GM23338 (cell line): ENCODE measurements at regions not wholly inside any gene's neighbourhood (a gene's known extent, or its start where the extent isn't known, plus 50 kb on each side); places are given as distances from the start of the nearest gene placed in this dataset.
A peak's percentile ranks its signal among the peaks of the same experiment; 100 is the strongest.

ENCODE experiments used
- ATAC-seq: fragments of 200-7000 bp; cut with Tn5 transposase; 3 replicates; pipeline ENCODE4 v1.9.1; 2020
- DNase-seq: peaks from one replicate; pipeline ENCODE4 v3.0.0-alpha.2; 2015; ENCODE audit warnings: low spot score
- H2AFZ ChIP-seq: fragments of 200-600 bp; sonication (generic); 2 replicates; pipeline ENCODE4 v1.8.0; 2016; ENCODE audit warnings: antibody characterized with exemption, mild to moderate bottlenecking, moderate library complexity
- H3F3A ChIP-seq: fragments of 200-600 bp; sonication (generic); replicated peaks from 2 replicates; pipeline ENCODE4 v1.8.0; 2017; ENCODE audit warnings: antibody characterized with exemption, mixed run types, low read depth
- H3K27ac ChIP-seq: fragments of 200-600 bp; sonication (generic); 2 replicates; pipeline ENCODE4 v1.6.1; 2016; ENCODE audit warnings: low read depth
- H3K27me3 ChIP-seq: fragments of 200-600 bp; sonication (generic); 2 replicates; pipeline ENCODE4 v1.8.0; 2016; ENCODE audit warnings: mild to moderate bottlenecking, mixed run types, moderate library complexity; ENCODE audit not compliant: insufficient read depth
- H3K36me3 ChIP-seq: fragments of 200-600 bp; sonication (generic); 2 replicates; pipeline ENCODE4 v1.8.0; 2016; ENCODE audit warnings: mild to moderate bottlenecking; ENCODE audit not compliant: insufficient read depth
- H3K4me1 ChIP-seq: fragments of 200-600 bp; sonication (generic); 2 replicates; pipeline ENCODE4 v1.8.0; 2016; ENCODE audit warnings: mild to moderate bottlenecking, moderate library complexity; ENCODE audit not compliant: insufficient read depth
- H3K4me2 ChIP-seq: fragments of 200-600 bp; sonication (generic); 2 replicates; pipeline ENCODE4 v1.7.1; 2017; ENCODE audit warnings: mixed run types
- H3K4me3 ChIP-seq: fragments of 200-600 bp; sonication (generic); 2 replicates; pipeline ENCODE4 v1.6.1; 2016; ENCODE audit warnings: mixed run types
- H3K79me2 ChIP-seq: fragments of 200-600 bp; sonication (generic); replicated peaks from 2 replicates; pipeline ENCODE4 v1.8.0; 2017; ENCODE audit warnings: mild to moderate bottlenecking; ENCODE audit not compliant: insufficient read depth
- H3K9me2 ChIP-seq: fragments of 200-600 bp; sonication (generic); 2 replicates; pipeline ENCODE4 v1.8.0; 2017; ENCODE audit not compliant: insufficient read depth
- H4K20me1 ChIP-seq: fragments of 200-600 bp; sonication (generic); replicated peaks from 2 replicates; pipeline ENCODE4 v1.8.0; 2017; ENCODE audit warnings: mild to moderate bottlenecking; ENCODE audit not compliant: insufficient read depth
- H3K27ac Mint-ChIP-seq: 2 replicates; pipeline ENCODE4 v1.8.0; 2020; ENCODE audit warnings: inconsistent platforms, mild to moderate bottlenecking, moderate library complexity, mixed read lengths
- H3K27me3 Mint-ChIP-seq: 3 replicates; pipeline ENCODE4 v1.8.0; 2022; ENCODE audit warnings: low read depth, mild to moderate bottlenecking, moderate library complexity, mixed read lengths, inconsistent platforms; ENCODE audit not compliant: insufficient read depth, poor library complexity
- H3K36me3 Mint-ChIP-seq: 3 replicates; pipeline ENCODE4 v1.8.0; 2021; ENCODE audit warnings: low read depth, mild to moderate bottlenecking, inconsistent platforms, moderate library complexity, mixed read lengths
- H3K4me1 Mint-ChIP-seq: 3 replicates; pipeline ENCODE4 v1.8.0; 2020; ENCODE audit warnings: mild to moderate bottlenecking, inconsistent platforms, mixed read lengths
- H3K4me3 Mint-ChIP-seq: 3 replicates; pipeline ENCODE4 v1.8.0; 2021; ENCODE audit warnings: moderate library complexity, mild to moderate bottlenecking, inconsistent platforms, mixed read lengths
- H3K9me3 Mint-ChIP-seq: 3 replicates; pipeline ENCODE4 v1.8.0; 2020; ENCODE audit warnings: moderate library complexity, mild to moderate bottlenecking, inconsistent platforms, mixed read lengths
- CREB1 ChIP-seq: fragments of 250-450 bp; sonication (Bioruptor Pico); IDR thresholded peaks from 2 replicates; pipeline ENCODE4 v1.5.0; 2020; ENCODE audit warnings: low read depth, mild to moderate bottlenecking, moderate library complexity
- CTCF ChIP-seq, 2 experiments: fragments of 200-600 bp in 1 of 2; sonication (generic) in 1 of 2; conservative IDR thresholded peaks; 2 replicates each; pipeline versions ENCODE4 v1.5.1 to v1.6.1; 2016 to 2017; ENCODE audit warnings: antibody characterized with exemption in 2 of 2, low read depth in 2 of 2, mild to moderate bottlenecking in 2 of 2, moderate library complexity in 1 of 2
- ETS1 ChIP-seq: IDR thresholded peaks from 2 replicates; pipeline ENCODE4 v1.6.1; 2016; ENCODE audit warnings: antibody characterized with exemption
- EZH2 ChIP-seq: fragments of 200-600 bp; sonication (generic); IDR thresholded peaks from one replicate; pipeline ENCODE4 v1.8.0; 2017; ENCODE audit warnings: antibody characterized with exemption, mild to moderate bottlenecking, low read depth; ENCODE audit not compliant: unreplicated experiment
- EZH2phosphoT487 ChIP-seq: fragments of 200-600 bp; sonication (generic); IDR thresholded peaks from one replicate; pipeline ENCODE4 v1.8.1; 2018; ENCODE audit warnings: antibody characterized with exemption; ENCODE audit not compliant: unreplicated experiment
- JUNB ChIP-seq: IDR thresholded peaks from one replicate; pipeline ENCODE4 v1.6.1; 2016; ENCODE audit warnings: antibody characterized with exemption; ENCODE audit not compliant: unreplicated experiment
- NANOG ChIP-seq: IDR thresholded peaks from 2 replicates; pipeline ENCODE4 v1.6.1; 2016; ENCODE audit warnings: antibody characterized with exemption, borderline replicate concordance
- POLR2AphosphoS5 ChIP-seq: IDR thresholded peaks from 2 replicates; pipeline ENCODE4 v1.6.1; 2016; ENCODE audit warnings: antibody characterized with exemption, low read depth
- REST ChIP-seq: IDR thresholded peaks from one replicate; pipeline ENCODE4 v1.6.1; 2018; ENCODE audit warnings: antibody characterized with exemption; ENCODE audit not compliant: unreplicated experiment
- STAT1 ChIP-seq: IDR thresholded peaks from one replicate; pipeline ENCODE4 v1.6.1; 2016; ENCODE audit warnings: antibody characterized with exemption; ENCODE audit not compliant: unreplicated experiment
- ZNF114 ChIP-seq: fragments of 250-450 bp; sonication (Bioruptor Pico); IDR thresholded peaks from 2 replicates; pipeline ENCODE4 v1.5.0; 2020; ENCODE audit warnings: mild to moderate bottlenecking, moderate library complexity
- ZNF331 ChIP-seq: fragments of 250-450 bp; sonication (Bioruptor Pico); IDR thresholded peaks from 2 replicates; pipeline ENCODE4 v1.5.0; 2020; ENCODE audit warnings: low read depth, mild to moderate bottlenecking, moderate library complexity
- ZNF462 ChIP-seq: fragments of 250-450 bp; sonication (Bioruptor Pico); IDR thresholded peaks from 2 replicates; pipeline ENCODE4 v1.5.0; 2020; ENCODE audit warnings: mild to moderate bottlenecking, moderate library complexity

GRCh38 chr15:58355382-58355971 is 76.3 kb upstream of the LIPC start:
- H3F3A ChIP-seq = no peaks in the 10 kb centered on the region
- Mint-ChIP-seq H3K36me3 (no peaks in the 10 kb centered on the region), H3K4me1 (peaks cover 20% of the 10 kb centered on the region), H3K9me3 (no peaks in the 10 kb centered on the region), H3K27me3 (peaks cover 10% of the 10 kb centered on the region), H3K4me3 (no peak overlapping the region), H3K27ac (no peak overlapping the region)
- TF ChIP-seq ETS1 (no peak), EZH2 (no peak), ZNF462 (CRISPR knock-in tag) (no peak), JUNB (no peak), REST (no peak), EZH2phosphoT487 (no peak), ZNF114 (CRISPR knock-in tag) (no peak), ZNF331 (no peak), STAT1 (no peak), CREB1 (no peak), NANOG (no peak), CTCF (conservative IDR thresholded peaks at IDR 0.05; ENCODE audit: low read depth in 2 of 2) (no peak), POLR2AphosphoS5 (no peak)
- H3K4me1 ChIP-seq = 0 out of 2 replicates have a peak, but pooled peaks cover 3% of the 10 kb centered on the region
- H3K27me3 ChIP-seq = no peaks in the 10 kb centered on the region
- DNase-seq = no peak
- no peak overlapping the region for H3K4me2 ChIP-seq
- H2AFZ ChIP-seq = peak overlapping the region; percentile 83
- no peak overlapping the region for H3K27ac ChIP-seq
- H3K4me3 ChIP-seq = no peak overlapping the region
- ATAC-seq = no peak
- H4K20me1 ChIP-seq = no peaks in the 10 kb centered on the region
- H3K36me3 ChIP-seq = no peaks in the 10 kb centered on the region
- H3K9me2 ChIP-seq = no peaks in the 10 kb centered on the region
- H3K79me2 ChIP-seq = no peaks in the 10 kb centered on the region
